HG02610 (cell line): ENCODE measurements at regions not wholly inside any gene's neighbourhood (a gene's known extent, or its start where the extent isn't known, plus 50 kb on each side); places are given as distances from the start of the nearest gene placed in this dataset.
A peak's percentile ranks its signal among the peaks of the same experiment; 100 is the strongest.
"Not testable (repeated sequence)": the region's sequence is repeated elsewhere in the genome, so short reads cannot be mapped to it uniquely, and the experiment has no call there.

Experiments used
- ATAC-seq: cut with Tn5 transposase; IDR thresholded peaks from one replicate; pipeline ENCODE4 v1.9.1; 2021; ENCODE audit warnings: mild to moderate bottlenecking, moderate library complexity; ENCODE audit not compliant: unreplicated experiment

- not testable (repeated sequence) for ATAC-seq
These were observed 150.2 kb upstream of the FBXL17 start for GRCh38 chr5:108532129-108532445.

GRCh38 chr5:108531367-108532128 is 149.7 kb upstream of the FBXL17 start:
- ATAC-seq: no peak

- ATAC-seq: no peak
These were observed 148.8 kb upstream of the FBXL17 start for GRCh38 chr5:108530706-108531105.

GRCh38 chr5:108529381-108529780 is 147.5 kb upstream of the FBXL17 start:
- no peak for ATAC-seq

GRCh38 chr5:108528655-108529054 is 146.8 kb upstream of the FBXL17 start:
- no peak for ATAC-seq

GRCh38 chr5:108524564-108524963 is 142.7 kb upstream of the FBXL17 start:
- no peak for ATAC-seq

GRCh38 chr5:108523360-108523759 is 141.5 kb upstream of the FBXL17 start:
- no peak for ATAC-seq

- ATAC-seq: peak; percentile 52
These were observed 140.1 kb upstream of the FBXL17 start for GRCh38 chr5:108521841-108522506.

- ATAC-seq: peak; percentile 89
These were observed 139.3 kb upstream of the FBXL17 start for GRCh38 chr5:108521011-108521700.

- no peak for ATAC-seq
These were observed 134.9 kb upstream of the FBXL17 start for GRCh38 chr5:108516785-108517184.

GRCh38 chr5:108515517-108516105 is 133.7 kb upstream of the FBXL17 start:
- no peak for ATAC-seq

- no peak for ATAC-seq
These were observed 127.1 kb upstream of the FBXL17 start for GRCh38 chr5:108508979-108509378.

- ATAC-seq: no peak
These were observed 125.7 kb upstream of the FBXL17 start for GRCh38 chr5:108507631-108508030.

GRCh38 chr5:108505608-108506007 is 123.7 kb upstream of the FBXL17 start:
- no peak for ATAC-seq

- no peak for ATAC-seq
These were observed 123.1 kb upstream of the FBXL17 start for GRCh38 chr5:108504974-108505373.

GRCh38 chr5:108503986-108504385 is 122.1 kb upstream of the FBXL17 start:
- no peak for ATAC-seq

GRCh38 chr5:108495615-108496014 is 113.7 kb upstream of the FBXL17 start:
- ATAC-seq: not testable (repeated sequence)

- no peak for ATAC-seq
These were observed 106.1 kb upstream of the FBXL17 start for GRCh38 chr5:108487951-108488350.

- ATAC-seq: no peak
These were observed 102.1 kb upstream of the FBXL17 start for GRCh38 chr5:108484035-108484434.

- ATAC-seq: no peak
These were observed 99.5 kb upstream of the FBXL17 start for GRCh38 chr5:108481355-108481931.

- no peak for ATAC-seq
These were observed 90.3 kb upstream of the FBXL17 start for GRCh38 chr5:108472237-108472636.
